Activated CD4-positive, alpha-beta T cell treated with anti-CD3 and anti-CD28 coated beads, Interleukin-2, amount 50 U/mL, for 1 hour (primary cell): ENCODE measurements at regions not wholly inside any gene's neighbourhood (a gene's known extent, or its start where the extent isn't known, plus 50 kb on each side); places are given as distances from the start of the nearest gene placed in this dataset.

Experiments used
- DNase-seq: peaks from one replicate; pipeline ENCODE4 v3.0.0-alpha.2; 2020

GRCh38 chr16:73389085-73389484 lies 341.2 kb upstream of the ZFHX3 start:
- DNase-seq, result no peak

- no peak for DNase-seq
Observed at GRCh38 chr16:73387979-73388378, 340.1 kb upstream of the ZFHX3 start.

DNA sequence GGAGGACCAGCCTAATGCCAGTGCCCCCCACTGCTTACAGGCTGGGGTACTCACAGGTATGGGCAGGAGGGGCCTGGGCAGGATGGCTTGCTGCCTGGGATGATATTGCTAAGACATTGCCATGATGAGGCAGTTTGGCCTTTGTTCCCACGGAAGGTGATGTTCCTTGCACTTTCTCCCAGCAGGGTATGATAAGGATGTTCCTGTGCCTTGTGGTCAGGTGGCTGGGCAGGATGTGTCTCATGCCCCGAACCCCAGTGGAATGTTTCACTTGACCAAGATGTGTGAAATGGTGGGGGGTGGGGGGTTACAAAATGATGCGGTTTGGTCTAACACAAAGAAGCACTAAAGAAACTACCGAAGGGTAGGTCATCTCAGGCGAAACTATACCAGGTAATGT lies 337.8 kb upstream of the ZFHX3 start:
- DNase-seq, result no peak

GRCh38 chr16:73384506-73385089 lies 336.7 kb upstream of the ZFHX3 start:
- no peak for DNase-seq

DNA sequence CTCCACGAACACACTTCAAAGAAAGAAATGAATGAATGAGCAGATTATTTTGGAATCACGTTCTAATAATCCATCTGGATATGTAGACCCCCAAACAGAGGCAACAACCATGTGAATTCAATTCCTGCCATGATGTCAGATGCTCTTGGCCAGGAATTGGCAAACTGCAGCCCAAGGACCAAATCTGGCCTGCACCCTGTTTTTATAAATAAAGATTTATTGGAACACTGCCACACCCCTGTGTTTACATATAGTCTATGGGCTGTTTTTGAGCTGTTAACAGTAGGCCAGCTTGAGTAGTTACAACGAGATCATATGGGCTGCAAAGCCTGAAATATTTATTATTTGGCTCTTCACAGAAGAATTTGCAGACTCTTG lies 336.0 kb upstream of the ZFHX3 start:
- no peak for DNase-seq

GRCh38 chr16:73383195-73383987 lies 335.5 kb upstream of the ZFHX3 start:
- DNase-seq, result no peak

DNA sequence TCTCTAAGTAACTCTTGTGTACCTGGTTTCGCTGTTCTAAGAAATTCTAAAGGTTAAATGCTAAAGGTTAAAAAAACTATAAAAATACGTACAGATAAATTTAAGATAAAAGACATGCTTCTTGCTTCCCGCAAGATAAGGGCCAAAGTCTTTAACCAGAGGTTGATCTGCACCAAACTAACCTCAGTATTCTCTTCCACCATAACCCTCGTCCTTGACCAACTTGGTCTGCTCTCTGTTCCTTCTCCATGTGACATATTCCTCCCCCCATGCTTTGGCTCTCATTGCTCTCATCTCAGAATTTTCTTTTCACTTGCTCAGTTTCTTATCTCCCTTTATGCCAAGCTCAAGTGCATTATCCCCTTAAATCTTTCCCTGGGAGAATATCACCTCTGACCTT lies 330.5 kb upstream of the ZFHX3 start:
- DNase-seq, result no peak

DNA sequence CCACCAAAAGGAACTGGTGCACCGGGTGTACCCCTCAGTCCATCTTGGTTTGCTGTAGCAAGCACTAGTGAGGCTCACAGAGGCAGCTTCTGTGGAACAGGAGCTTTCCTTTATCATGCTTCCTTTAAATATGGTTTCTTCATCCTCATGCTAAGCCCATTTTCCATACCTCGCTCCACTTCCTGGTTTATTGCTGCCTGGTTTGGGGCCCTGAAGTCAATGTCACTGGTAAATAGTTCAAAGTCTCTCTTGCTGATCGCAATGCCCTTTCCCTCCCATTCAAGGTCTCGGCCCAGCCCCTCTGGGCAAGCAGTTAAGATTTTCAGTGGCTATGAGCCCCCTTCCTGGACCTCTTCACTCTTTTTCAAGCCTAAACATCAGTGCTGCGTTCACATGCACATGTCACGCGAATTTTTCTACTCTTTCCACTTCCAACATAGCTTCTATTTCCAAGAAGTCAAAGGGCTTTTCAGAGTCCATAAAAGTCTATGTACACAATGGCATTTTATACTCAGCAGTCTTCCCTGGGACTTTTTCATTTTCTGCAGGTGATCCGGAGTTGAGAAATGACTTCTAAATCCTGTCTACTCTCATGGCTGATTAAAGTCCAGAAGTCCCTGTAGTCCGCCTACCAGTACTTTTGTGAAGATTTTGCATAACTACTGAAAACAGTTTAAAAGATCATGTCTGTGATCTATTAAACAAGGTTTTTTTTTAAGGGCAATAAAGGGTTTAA lies 323.8 kb upstream of the ZFHX3 start:
- no peak for DNase-seq

- no peak for DNase-seq
Observed at GRCh38 chr16:73369851-73370250, 321.9 kb upstream of the ZFHX3 start.

- DNase-seq, result no peak
Observed at GRCh38 chr16:73368715-73369114, 320.8 kb upstream of the ZFHX3 start.

- DNase-seq, result no peak
Observed at GRCh38 chr16:73365016-73365551, 317.2 kb upstream of the ZFHX3 start.

DNA sequence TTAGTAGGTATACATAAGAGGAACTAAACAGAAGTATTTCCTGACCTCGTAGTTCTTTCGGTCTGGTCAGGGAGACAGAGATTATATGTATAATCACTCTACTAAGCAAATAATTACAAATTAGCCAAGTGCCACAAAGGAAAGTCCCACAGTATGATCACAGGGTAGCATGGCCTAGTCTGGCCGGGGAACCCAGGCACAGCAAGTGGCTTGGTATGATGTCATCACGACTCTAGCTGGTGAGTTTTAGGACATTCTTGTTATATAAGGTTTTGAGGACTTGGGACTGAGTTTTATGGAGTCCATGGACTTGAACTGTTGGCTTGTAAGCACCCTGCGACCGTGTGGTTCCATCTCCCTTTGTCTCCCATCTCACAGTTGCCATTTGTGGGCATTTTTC lies 316.5 kb upstream of the ZFHX3 start:
- DNase-seq, result no peak

- DNase-seq, result no peak
Observed at GRCh38 chr16:73361061-73361460, 313.1 kb upstream of the ZFHX3 start.

DNA sequence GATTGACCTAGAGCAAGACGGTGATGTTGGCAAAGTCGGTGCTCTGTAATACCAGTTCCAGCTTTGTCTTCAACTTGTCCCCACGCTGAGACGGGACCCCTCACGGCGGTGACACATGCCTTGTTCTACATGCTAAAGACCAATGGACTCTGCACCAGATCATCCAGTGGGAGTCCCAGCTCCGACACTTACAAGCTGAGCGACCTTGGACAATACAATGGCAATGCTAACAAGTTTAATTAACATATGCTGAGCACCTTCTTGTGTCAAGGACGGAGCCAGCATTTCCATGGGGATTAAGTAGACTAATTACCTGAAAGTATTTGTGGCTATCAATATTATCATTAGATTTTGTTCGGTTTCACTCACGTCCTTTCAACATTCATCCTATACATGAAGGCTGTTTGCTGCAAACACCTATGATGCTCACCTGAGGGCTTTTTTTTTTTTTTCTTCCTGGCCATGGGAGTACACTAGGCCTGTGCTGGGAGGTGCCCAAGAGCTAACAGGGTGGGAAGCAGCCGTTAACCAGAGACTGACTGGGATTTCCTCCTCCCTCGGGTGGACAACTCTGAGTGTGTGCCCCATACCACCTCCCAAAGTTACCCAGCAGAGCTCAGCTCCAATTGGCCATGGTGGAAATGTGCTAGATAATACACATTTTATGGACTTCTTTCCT lies 308.6 kb upstream of the ZFHX3 start:
- DNase-seq, result no peak

DNA sequence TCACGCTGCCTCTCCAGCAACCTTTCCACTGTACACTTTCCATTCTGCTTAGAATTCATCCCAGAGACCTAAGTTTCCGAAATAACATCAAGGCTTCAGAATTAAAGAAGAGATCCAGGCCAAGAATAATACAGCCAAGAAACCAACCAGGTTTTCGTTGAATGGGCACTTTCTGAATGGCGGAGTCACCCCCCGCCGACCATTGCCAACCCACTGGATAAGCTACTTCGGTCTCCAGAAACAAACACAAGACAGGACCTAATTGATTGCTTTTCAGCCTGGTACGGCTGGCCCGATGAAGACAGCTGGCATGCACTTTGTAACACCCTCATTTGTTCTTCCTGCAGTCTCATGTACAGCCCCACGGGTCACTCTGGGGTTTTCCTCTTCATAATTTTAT lies 308.1 kb upstream of the ZFHX3 start:
- DNase-seq, result no peak

GRCh38 chr16:73354434-73354833 lies 306.5 kb upstream of the ZFHX3 start:
- no peak for DNase-seq

- DNase-seq, result no peak
Observed at GRCh38 chr16:73350707-73351452, 303.0 kb upstream of the ZFHX3 start.

- DNase-seq, result no peak
Observed at GRCh38 chr16:73347500-73348375, 299.8 kb upstream of the ZFHX3 start.

- DNase-seq, result no peak
Observed at GRCh38 chr16:73339821-73340220, 291.9 kb upstream of the ZFHX3 start.

GRCh38 chr16:73337373-73338296 lies 289.7 kb upstream of the ZFHX3 start:
- no peak for DNase-seq
